SH-SY5Y (cell line): ENCODE measurements at regions not wholly inside any gene's neighbourhood (a gene's known extent, or its start where the extent isn't known, plus 50 kb on each side); places are given as distances from the start of the nearest gene placed in this dataset.

ENCODE experiments used
- GATA2 ChIP-seq: IDR thresholded peaks from 2 replicates; pipeline ENCODE4 v1.6.1; 2011; ENCODE audit warnings: mild to moderate bottlenecking, low read depth, low read length
- GATA3 ChIP-seq: IDR thresholded peaks from 2 replicates; pipeline ENCODE4 v1.6.1; 2011; ENCODE audit warnings: low read depth, mild to moderate bottlenecking, low read length, moderate library complexity

DNA sequence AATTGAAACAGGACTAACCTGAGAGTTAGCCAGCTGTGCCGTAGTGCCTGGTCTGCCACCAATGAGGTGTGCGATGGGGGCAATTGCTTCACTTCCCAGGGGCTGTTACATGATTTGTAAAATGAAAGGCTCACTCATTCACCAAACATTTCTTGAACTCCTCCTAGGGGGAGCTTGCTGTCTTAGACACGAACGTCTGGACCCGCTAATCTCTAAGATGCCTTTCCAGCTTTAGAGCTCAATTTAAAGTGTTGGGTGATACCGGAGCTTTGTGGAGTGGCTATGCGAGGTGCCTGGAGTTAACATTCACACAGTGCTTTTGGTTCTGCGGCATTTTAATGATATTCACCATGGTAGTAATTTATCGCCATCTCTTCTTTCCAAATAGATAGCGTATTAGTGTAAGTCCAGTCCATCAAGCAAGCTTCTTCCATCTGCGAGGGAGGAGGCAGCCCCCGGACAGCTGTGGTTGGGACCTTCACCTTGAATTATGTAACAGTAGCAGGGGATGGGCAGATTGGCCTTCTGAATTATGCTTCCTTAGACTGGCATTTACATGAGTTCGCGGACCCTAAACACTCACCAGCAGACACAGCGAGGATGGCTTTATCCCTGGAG lies 179.9 kb downstream of the ADSS2 start:
- TF ChIP-seq GATA2, result no peak
- no peak for TF ChIP-seq GATA3
